ENCODE measurements at regions not wholly inside any gene's neighbourhood (a gene's known extent, or its start where the extent isn't known, plus 50 kb on each side); places are given as distances from the start of the nearest gene placed in this dataset.

DNA sequence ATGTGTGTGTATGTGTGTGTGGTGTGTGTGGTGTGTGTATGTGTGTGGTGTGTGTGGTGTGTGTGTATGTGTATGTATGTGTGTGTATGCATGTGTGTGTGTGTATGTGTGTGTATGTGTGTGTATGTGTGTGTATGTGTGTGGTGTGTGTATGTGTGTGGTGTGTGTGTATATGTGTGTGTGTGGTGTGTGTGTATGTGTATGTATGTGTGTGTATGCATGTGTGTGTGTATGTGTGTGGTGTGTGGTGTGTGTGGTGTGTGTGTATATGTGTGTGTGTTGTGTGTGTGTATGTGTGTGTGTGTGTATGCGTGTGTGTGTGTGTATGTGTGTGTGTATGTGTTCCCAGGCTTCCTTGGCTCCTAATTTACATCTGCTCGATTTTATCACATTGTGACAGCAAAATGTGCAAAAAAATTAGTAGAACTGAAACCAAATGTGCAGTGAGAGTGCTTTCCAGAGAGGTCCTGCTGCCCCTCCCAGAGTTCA lies 234.5 kb downstream of the BMP7 start:
- Histone ChIP-seq H3K4me1 (ENCODE audit: control insufficient read depth, insufficient read depth, low read length) (no peaks in the 10 kb centered on the region), H3K27me3 (ENCODE audit: control insufficient read depth, insufficient read depth, low read length) (peaks cover 4% of the 10 kb centered on the region; the same call in 1 of the 2 replicates), H3K36me3 (ENCODE audit: control insufficient read depth, insufficient read depth, low read length) (no peaks in the 10 kb centered on the region), H3K27ac (ENCODE audit: low read length) (no peak overlapping the region), H3K4me3 (ENCODE audit: low read depth in 2 of 2, low read length in 2 of 2) (no peak overlapping the region), H3K9me3 (ENCODE audit: control insufficient read depth, insufficient read depth, low read depth, low read length) (no peaks in the 10 kb centered on the region)
- ChIA-PET CTCF (no interaction called here), POLR2A (no interaction called here)
- in situ Hi-C loops (cut with HindIII; ENCODE audit: low pct_unique_long_range_greater_than_20kb, low sequenced_read_pairs) (no loop called here), intact Hi-C loops (cut with micrococcal nuclease; ENCODE audit: unreplicated experiment) (no loop called here)
- TF ChIP-seq POLR2AphosphoS5 (IDR thresholded peaks at IDR 0.05; ENCODE audit: low read depth, low read length) (no peak), TCF7L2 (IDR thresholded peaks at IDR 0.05; ENCODE audit: low read depth, low read length) (no peak), SIN3A (IDR thresholded peaks at IDR 0.05; ENCODE audit: borderline replicate concordance, insufficient read depth, low read depth, low read length) (no peak), REST (IDR thresholded peaks at IDR 0.05; ENCODE audit: insufficient read depth in 1 of 2, low read depth in 2 of 2, low read length in 1 of 2) (no peak)
- TF ChIP-seq, protein P1, sequence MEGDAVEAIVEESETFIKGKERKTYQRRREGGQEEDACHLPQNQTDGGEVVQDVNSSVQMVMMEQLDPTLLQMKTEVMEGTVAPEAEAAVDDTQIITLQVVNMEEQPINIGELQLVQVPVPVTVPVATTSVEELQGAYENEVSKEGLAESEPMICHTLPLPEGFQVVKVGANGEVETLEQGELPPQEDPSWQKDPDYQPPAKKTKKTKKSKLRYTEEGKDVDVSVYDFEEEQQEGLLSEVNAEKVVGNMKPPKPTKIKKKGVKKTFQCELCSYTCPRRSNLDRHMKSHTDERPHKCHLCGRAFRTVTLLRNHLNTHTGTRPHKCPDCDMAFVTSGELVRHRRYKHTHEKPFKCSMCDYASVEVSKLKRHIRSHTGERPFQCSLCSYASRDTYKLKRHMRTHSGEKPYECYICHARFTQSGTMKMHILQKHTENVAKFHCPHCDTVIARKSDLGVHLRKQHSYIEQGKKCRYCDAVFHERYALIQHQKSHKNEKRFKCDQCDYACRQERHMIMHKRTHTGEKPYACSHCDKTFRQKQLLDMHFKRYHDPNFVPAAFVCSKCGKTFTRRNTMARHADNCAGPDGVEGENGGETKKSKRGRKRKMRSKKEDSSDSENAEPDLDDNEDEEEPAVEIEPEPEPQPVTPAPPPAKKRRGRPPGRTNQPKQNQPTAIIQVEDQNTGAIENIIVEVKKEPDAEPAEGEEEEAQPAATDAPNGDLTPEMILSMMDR (IDR thresholded peaks at IDR 0.05): no peak
- BruUV-seq (replicated peaks): no TSS peak
- no peak for DNase-seq (ENCODE audit: low read depth, low spot score)
- no peak for ATAC-seq

GRCh38 chr20:57032847-57033246 lies 233.6 kb downstream of the BMP7 start:
- CTCF ChIA-PET: interaction anchor here (0.6 kb wide), 1 partner anchor 365 kb away, joined by 4 read pairs; no protein-coding TSS in a partner anchor
- H3K27ac ChIP-seq (ENCODE audit: low read length): no peak overlapping the region
- POLR2A ChIA-PET: no interaction called here
- H3K4me1 ChIP-seq (ENCODE audit: control insufficient read depth, insufficient read depth, low read length): no peaks in the 10 kb centered on the region
- no peaks in the 10 kb centered on the region for H3K36me3 ChIP-seq (ENCODE audit: control insufficient read depth, insufficient read depth, low read length)
- H3K9me3 ChIP-seq (ENCODE audit: control insufficient read depth, insufficient read depth, low read depth, low read length): no peaks in the 10 kb centered on the region
- no TSS peak for BruUV-seq (replicated peaks)
- H3K4me3 ChIP-seq (ENCODE audit: low read depth in 2 of 2, low read length in 2 of 2): no peak overlapping the region
- in situ Hi-C loops (cut with HindIII; ENCODE audit: low pct_unique_long_range_greater_than_20kb, low sequenced_read_pairs) (no loop called here), intact Hi-C loops (cut with micrococcal nuclease; ENCODE audit: unreplicated experiment) (no loop called here)
- peaks cover 4% of the 10 kb centered on the region; the same call in 1 of the 2 replicates for H3K27me3 ChIP-seq (ENCODE audit: control insufficient read depth, insufficient read depth, low read length)
- TF ChIP-seq, protein P1 (IDR thresholded peaks at IDR 0.05): no peak
- TF ChIP-seq SIN3A (IDR thresholded peaks at IDR 0.05; ENCODE audit: borderline replicate concordance, insufficient read depth, low read depth, low read length): no peak
- no peak for TF ChIP-seq TCF7L2 (IDR thresholded peaks at IDR 0.05; ENCODE audit: low read depth, low read length)
- no peak for TF ChIP-seq POLR2AphosphoS5 (IDR thresholded peaks at IDR 0.05; ENCODE audit: low read depth, low read length)
- no peak for TF ChIP-seq REST (IDR thresholded peaks at IDR 0.05; ENCODE audit: insufficient read depth in 1 of 2, low read depth in 2 of 2, low read length in 1 of 2)
- DNase-seq (ENCODE audit: low read depth, low spot score): no peak
- no peak for ATAC-seq
